ENCODE measurements at regions not wholly inside any gene's neighbourhood (a gene's known extent, or its start where the extent isn't known, plus 50 kb on each side); places are given as distances from the start of the nearest gene placed in this dataset.

DNA sequence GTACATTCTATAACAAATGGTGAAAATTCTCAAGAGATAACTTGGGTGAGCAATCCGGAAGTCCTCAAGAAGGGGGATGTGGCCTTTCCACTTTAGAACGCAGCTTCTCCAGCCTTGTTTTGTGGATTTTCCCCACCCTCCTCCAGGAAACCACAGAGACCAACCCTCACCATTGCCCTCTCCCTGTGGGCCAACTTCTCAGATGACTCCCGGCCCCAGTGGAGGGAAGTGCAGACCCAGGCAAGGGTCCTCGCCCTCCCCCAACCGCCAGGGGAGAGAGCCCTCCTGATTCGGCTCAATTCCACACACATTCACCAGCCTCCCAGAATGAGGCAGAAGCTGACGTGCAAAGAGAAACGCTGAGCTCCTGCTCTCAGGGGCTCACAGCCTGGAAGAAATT is 277.2 kb downstream of the EIPR1 start:
- DNase-seq (ENCODE audit: low read depth) = no peak

DNA sequence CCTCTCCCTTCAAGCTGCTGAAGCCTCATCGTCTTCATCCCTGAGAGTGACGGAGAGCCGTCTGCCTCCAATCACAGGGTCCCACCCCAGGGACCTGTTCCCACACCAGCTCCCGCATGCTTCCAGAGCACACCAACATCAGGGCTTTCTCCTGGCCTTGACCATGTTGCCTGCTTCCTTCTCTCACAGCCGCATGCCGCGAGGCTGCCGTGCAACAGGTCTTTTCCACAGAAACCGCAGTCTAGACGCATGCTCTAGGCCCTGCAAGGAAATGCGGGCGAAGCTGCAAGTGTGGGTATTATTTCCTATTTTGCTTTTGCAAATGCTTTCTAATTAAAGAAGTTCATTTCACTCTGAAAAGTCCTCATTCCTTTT is 277.8 kb downstream of the EIPR1 start:
- no peak for DNase-seq (ENCODE audit: low read depth)

DNA sequence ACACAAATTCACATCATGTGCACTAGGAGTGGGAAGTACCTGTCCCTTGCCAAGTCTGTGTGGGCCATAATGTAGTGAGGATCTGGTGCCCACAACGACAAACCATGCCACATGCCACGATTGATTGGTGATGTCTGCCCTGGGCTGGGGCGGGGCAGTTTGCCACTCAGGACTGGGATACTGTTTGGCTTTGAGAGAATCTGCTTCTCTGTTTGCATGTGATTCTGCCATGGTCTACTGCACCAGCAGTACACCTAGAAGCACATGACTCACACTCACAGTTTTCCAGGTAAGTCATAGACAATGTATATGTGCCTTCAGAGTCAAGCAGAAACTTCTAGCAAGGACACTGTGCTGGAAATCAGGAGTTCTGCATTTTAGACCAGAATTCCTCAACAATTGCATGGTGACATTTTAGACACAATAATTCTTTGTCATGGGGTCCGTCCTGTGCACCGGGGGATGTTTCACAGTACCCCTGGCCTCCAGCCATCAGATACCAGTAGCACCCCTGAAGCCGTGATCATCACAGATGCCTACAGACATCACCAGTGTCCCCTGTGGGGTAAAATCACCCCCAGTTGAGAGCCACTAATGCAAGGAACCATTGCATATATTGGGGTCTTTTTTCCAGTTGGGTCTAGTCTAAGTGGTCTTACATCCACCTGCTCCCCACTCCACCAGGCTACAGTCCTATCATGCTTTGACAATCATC is 278.3 kb downstream of the EIPR1 start:
- DNase-seq (ENCODE audit: low read depth) = no peak

DNA sequence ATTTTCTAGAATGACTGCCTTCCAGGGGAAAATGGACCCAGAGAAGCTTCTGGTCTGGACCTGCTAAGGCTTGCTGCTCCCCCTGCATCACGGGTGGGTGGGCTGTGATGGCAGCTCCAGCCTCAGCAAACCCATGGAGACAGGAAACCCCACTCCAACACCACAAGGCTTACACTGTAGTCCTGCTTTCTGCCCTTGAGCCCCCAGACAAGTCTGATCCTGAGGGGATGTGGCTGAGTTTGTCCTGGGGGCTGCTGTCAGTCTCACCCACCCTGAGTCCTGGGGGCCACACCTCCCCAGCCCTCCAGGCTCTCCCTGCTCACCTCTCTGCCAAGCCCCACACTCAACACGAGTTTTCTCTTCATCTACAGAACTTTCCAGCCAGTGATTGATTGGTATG is 279.4 kb downstream of the EIPR1 start:
- no peak for DNase-seq (ENCODE audit: low read depth)

DNA sequence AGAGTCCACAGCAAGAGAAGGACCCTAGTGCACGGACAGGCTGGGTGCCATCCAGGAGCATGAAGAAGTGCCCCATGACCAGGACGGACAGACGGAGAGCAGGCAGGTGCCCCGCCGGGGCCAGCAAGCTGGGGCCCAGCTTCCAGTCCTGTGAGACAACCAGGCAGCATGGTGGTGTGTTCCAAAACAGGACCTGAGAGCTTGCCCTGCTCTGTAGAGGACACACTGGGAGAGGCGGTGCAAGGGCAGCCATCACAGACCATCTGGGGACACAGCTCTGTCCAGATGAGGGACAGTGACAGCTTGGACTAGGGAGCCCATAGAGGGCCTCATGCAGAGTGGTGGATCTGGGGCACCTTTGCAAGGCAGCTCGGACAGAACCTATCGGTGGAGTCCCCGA is 279.8 kb downstream of the EIPR1 start:
- DNase-seq (ENCODE audit: low read depth) = no peak

DNA sequence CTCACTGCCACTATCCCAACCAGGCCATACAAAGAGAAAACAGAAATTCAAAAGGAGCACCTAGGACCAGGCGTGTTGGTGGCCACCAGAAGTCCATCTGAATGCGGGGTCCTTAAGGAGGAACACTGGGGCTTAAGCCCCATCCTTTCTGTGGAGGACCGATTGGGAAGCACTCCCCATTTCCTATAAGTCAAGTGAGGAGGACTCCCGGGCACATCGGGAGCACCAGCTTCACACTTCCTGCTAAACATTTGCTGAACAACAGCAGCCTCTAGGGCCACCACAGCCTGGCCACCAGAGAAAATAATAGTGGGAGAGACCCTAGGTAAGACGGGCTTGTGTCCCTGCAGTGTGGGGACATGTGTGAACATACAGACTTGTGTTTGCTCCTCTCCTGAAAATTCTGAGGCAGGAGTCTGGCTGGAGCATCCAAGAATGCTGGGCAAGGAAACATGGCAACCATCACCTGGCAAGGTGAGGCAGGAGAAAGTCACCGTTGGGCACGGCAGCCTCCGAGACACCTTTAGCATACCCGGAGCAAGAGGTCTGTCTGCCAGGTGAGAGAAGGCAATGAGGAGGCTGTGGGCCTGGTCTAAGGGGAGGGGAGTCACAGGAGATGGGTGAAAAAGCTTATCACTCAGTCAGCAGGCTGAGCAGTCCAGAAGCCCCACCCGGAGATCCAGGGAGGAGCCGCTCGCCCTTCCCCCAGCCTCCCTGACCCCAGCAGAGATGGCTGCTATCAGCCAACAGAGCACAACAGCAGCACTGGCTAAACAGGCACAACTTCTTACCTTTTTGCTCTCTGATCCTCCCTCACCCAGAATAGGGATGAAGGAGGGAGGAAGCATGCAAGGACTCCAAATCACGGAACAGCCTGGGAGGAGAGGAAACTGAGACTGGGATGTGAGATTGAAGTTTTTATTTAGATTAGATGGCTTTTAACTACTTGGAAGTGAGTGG is 282.3 kb downstream of the EIPR1 start:
- no peak for DNase-seq (ENCODE audit: low read depth)

DNA sequence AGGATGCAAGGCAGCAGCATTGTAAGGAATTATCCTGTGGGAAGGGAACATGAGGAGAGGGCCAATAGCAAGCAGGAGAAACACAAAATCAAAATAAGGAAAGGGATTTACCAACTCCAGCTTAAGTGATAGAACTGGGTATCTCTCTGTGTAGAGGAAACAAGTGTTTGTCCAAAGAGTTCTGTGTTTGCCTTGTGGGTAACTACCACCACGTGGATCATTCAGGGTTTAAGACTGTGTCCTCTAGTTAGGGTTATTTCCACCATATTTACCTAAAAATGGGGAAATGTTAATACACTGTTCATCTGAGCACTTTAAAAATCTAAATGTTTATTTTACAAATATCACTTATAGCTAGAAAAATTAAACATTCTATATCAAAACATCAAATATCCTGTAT is 283.3 kb downstream of the EIPR1 start:
- DNase-seq (ENCODE audit: low read depth) = no peak

DNA sequence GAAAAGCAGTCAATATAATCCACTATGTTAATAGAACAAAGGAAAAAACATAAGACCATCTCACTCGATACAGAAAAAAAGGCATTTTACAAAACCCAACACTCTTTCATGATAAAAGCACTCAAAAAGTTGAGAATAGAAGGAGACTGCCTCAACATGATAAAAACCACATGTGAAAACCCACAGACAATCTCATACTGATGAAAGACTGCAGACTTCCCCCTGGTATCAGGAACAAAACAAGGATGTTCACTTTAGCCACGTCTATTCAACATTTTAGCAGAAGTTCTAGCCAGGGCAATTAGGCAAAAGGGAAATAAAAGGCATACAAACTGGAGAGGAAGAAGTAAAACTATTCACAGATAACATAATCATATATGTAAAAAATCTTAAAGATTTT is 285.9 kb downstream of the EIPR1 start:
- DNase-seq (ENCODE audit: low read depth) = no peak

DNA sequence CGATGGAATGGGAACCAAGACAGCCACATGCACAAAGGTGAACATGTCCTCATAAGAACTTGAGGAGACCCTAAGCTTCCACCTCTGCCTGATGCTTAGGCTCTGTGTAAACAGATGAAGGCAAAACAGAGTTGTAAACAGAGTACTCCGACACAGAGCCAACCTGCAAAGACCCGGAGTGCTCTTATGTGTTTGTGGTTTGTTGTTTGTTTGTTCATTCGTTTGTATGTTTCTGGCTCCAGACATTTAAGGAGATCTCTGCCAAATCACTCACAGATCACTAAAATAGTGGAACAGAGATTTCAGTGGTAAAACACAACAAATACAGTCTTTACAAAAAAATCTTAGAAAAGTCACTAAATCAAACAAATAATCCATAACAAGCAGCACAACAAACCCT is 294.9 kb downstream of the EIPR1 start:
- DNase-seq (ENCODE audit: low read depth) = no peak

DNA sequence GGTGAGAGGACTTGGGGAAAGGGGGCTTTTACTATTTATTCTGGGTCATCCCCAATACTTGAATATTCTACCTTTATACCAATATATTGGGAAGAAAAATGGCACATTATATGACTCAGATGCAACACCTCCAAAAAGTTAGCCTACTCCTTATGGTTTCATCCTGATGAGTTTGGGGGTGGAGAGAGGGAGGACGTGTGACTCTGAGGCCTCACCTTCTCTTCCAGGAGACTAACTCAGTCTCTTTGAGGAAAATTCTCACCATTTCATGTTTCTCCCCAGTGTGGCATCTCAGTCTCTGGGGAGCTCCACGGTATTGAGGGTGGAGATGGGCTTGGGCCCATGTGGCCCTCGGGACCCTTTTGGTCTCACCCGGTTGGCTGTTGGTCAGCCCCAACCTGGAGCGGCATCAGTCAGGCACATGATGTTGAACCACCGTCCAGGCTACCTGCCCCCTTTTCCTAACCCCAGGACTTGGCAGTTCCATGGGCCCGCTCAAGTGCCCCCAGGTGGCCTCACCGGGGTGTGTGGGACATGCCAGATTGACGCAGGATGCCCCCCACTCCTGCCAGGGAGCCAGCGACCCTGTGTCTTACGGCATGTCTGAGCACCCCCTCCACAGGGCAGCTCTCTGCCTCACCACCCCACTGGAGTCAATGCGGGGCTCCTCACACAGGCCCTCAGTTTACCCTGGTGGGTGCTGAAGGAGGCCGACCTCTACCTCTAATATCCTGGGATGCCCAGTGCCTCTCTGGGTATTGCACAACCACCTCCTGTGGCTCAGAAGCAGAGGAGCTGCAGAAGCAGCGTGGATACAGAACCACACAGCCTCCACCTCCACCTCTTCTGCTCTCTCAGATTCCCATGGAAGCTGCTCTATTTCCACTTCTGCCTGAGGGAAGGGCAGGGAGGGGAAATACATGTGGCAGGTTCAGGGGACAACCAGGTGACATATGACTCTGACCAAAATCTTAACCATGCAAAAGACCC is 297.4 kb downstream of the EIPR1 start:
- DNase-seq (ENCODE audit: low read depth) = no peak

DNA sequence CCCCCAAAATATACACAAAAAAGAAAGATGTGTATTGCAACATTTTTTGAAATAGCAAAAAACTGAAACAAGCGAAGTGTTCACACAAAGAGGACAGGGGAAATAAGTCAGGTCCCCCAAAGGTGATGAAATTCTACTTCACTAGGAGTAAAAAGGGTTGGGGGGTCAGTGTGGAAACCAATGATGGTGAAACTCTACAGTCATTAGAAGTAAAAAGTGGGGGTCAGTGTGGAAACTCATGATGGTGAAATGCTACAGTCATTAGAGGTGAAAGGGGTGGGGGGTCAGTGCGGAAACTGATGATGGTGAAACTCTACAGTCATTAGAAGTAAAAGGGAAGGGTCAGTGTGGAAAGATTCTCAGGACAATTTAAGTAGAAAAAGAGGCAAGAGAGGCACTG is 298.2 kb downstream of the EIPR1 start:
- no peak for DNase-seq (ENCODE audit: low read depth)

DNA sequence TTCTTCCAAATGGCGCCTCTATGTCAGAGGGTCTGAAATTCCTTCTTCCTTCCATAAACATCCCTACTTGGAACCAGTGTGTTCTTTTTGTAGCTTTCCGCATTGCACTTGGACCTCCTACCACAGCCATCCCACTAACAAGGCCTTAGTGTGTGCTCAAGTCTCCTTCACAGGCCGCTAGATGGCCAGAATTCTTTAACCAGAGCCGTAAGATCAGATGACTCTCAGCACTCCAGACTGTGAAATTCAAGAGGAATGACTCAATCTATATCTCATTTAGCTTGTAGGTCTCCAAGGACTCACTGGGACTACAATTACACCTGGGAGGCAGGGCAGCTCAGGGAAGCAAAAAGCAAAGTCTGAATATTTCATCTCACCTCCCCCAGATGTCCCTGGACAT is 298.9 kb downstream of the EIPR1 start:
- no peak for DNase-seq (ENCODE audit: low read depth)

DNA sequence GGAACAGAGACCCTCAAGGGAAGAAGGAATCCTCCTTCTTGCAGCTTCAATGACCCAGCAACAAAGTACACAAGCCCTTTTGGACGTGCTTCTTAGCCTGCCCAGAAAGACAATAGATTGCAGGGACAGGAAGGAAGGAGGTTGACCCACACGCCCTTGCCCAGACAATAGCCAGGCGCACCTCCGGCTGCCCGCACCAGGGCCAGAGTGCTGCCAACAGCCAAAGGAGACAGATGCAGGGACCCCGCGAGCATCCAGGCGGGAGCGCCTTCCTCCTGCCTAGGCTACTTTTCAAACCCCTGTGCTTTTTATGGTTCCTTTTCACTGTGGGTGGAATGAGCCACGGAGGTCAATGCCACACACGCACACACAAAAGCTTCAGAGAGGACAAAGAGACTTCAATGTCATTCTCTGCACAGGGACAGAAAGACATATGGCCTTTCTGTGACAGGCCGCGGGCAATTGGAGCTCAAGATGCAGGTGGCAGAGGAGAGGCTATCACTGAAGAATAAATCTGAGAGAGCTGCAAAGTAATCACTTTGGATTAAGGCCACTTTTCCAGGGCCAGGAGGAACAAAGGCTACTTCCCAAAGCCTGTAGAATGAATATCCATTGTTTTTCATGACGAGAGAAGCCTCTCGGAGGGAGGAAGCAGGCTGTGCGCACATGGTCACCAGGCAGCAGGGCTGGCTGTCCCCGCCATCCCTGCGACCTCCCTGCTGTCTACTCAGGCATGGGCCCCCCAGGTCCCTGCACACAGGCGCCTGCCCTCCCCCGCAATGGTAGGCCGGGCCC is 300.6 kb downstream of the EIPR1 start:
- DNase-seq (ENCODE audit: low read depth) = no peak

DNA sequence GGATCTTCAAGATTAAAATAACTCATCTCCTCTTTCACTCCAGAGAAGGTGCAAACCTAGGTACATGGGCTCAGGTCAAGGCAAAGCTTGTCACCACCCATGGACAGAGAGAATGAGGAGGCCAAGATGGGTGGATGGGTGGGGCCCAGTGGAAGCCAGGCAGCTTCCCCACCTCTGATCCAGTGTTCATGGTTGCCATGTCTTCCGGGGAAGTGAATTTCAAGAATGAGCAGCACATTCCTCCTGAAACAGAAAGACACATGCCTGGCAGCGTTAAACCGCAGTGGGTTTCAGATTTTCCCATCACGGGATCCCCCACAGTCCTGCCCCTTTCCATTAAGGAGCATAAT is 301.7 kb downstream of the EIPR1 start:
- no peak for DNase-seq (ENCODE audit: low read depth)

DNA sequence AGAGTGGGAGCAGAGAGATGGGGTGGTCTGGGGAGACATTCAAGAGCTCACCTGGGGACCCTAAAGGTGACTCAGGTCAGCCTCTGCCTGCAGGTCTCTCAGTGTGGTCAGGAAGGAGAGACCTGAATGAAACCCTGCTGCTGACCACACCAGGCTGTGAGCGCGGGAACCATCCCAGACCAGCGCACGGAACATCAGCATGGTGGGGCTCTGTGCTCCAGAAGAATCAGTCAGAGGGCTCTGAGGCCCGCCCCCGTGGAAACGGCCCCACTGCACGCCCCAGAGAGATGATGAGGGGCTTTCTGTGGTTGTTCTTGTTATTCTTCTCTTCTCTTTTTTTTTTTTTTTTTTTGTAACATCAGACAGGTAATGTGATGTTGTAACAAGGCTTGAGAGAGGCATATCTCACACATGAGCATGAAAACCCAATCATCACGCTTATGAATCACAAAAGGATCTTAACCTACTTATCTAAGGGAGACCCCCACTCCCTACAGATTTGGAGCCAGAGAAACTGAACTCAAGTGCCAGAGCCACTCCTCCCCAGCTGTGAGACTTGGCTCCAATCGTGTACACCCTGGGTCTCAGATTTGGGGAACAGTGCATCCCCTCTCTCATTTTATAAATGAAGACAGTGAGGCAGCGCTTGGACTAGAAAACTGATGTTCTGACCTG is 302.2 kb downstream of the EIPR1 start:
- no peak for DNase-seq (ENCODE audit: low read depth)

DNA sequence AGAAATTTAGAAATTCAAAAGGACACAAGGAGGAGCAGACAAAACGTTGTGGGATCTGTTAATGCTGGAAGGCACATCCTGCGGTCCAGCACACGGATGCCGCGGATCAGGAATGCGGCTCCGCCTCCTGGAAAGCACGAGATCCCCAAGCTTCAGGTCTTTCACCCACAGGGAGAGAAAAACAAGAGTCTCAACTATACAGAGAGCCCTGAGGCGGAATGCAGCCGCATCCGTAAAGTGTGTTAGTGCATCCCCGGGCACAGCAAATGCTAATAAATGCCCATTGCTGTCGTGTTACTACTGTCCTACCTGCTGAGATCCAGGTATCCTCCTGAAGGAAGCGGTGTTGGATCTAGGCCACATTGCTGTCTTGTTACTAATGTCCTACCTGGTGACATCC is 303.9 kb downstream of the EIPR1 start:
- DNase-seq (ENCODE audit: low read depth) = no peak

DNA sequence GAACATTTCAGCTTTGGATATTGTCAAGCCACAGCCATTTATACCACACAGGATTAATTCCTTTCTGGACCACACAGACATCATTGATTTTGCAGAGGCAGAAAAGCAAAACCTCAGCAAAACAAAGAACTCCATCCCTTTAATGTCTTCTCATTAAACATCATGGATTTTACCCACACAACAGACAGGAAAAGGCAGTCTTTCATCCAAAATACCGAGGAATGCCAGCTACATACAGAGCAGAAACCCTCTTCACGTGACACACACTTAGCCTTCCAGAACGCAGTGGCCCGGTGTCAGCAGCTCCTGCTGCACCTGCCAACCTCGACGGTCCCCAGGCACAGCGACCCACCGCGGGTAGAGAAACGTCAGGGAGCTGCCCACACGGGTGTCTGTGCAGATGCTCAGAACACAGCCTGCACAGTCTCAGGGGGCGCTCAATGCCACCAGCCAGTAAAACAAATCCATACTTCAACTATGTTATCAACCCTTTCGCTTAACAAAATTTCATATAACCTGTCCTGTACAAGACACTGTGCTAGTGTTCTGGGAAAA is 304.5 kb downstream of the EIPR1 start:
- no peak for DNase-seq (ENCODE audit: low read depth)

DNA sequence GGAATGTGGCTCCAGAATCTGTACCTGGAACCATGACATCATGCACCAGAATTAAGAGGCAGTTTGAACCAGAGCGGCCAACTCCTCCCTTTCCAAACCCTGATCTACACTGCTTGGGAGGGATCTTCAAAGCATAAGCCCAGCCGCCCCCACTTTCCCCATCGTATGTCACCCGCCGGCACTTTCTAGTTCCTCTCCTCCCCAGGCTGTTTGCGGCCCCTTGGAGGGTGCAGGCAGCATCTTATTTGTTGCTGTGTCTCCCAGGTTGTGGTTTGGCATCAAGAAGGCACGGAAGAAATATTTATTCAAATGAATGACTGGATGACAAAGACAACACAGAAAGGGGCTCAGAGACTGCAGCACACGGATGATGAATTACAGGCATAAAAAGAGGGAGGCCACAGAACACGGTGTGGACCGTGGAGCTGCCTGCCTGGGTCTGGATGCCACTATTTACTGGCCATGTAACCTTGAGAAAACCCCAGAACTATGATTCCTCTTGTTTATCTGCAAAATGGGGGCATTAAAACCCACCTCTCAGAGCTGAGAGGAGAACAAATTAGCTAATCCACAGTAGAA is 305.8 kb downstream of the EIPR1 start:
- DNase-seq (ENCODE audit: low read depth) = no peak

DNA sequence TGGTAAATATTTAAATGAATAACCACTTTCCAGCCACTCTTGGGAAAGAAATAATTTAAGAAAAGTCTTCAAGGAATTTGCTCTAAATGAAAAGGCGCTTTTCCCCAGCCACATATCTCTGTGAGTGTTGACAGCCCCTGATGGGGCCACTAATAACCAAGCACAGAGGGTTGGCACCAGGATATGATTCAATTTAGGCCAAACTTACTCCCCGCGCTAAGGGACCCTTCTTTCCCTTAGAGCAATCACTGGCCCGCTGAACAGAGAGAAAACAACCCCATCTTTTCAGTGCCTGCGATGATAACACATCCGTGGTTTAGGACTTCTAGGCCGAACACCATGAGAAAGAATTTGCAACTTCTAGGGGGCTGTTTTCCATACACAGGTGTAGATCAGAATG is 310.8 kb downstream of the EIPR1 start:
- no peak for DNase-seq (ENCODE audit: low read depth)

DNA sequence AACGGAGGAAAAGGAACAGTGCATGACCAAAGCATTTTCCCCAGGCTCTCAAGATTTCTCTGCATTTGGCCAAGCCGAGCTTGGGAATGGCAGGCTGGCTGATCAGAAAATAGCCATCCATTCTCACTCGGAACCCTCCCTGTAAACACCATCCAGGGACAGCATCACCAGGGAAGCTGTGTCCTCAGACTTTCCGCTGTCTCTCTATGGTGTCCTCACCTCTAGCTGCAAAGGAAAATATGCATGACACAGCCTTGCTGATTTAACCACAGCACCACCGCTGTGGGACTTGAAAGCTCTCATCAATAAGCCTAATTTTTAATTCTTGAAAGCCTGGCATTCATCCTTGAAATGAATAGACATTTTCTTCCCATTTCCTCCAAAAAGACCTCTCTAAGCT is 311.7 kb downstream of the EIPR1 start:
- DNase-seq (ENCODE audit: low read depth) = no peak

Measured in T-helper 22 cell (primary cell).